ENCODE measurements at regions not wholly inside any gene's neighbourhood (a gene's known extent, or its start where the extent isn't known, plus 50 kb on each side); places are given as distances from the start of the nearest gene placed in this dataset.

DNA sequence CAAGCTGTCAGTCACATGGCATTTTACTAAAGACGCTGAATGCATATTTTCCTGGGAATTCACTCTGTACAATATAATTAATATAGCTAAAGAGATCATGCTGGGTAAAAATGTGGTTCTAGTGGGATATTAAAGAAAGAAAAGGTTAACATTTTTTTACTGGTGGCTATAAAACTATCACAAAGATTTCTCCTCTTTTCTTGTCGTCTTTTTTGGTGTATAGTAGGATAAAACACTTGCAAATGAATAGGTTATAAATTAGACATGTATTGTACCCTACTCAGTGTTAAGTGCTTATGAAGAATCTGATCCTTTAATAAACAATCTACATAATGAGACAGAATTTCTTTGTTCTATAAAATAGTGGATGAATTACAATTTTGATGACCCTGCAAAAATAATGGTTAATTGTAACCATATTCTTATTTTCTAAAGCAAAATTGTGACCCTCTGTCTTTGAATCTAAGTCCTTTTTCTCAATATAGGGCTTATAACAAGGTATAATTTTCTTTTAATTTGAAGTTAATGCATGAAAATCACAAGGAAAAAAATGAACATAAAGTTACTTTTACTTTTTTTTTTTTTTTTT lies 1540.4 kb upstream of the GOT2 start:
- TF ChIP-seq CTCF (conservative IDR thresholded peaks at IDR 0.05) (no peak), EZH2 (IDR thresholded peaks at IDR 0.05; ENCODE audit: low read depth) (no peak)
- H3K36me3 ChIP-seq (ENCODE audit: low read depth) = no peaks in the 10 kb centered on the region
- H3K9me2 ChIP-seq (ENCODE audit: insufficient read depth) = no peaks in the 10 kb centered on the region
- H3K4me2 ChIP-seq = no peak overlapping the region
- CTCF ChIA-PET = no interaction called here
- H3K27ac ChIP-seq = no peak overlapping the region
- H3K4me3 ChIP-seq = no peak overlapping the region
- POLR2A ChIA-PET (ENCODE audit: unreplicated experiment) = no interaction called here
- peaks cover 7% of the 10 kb centered on the region; the same call in 1 of the 2 replicates for H3K27me3 ChIP-seq (ENCODE audit: insufficient read depth, low read depth)
- H3K79me2 ChIP-seq (ENCODE audit: low read depth) = no peaks in the 10 kb centered on the region
- no peaks in the 10 kb centered on the region for H3K9me3 ChIP-seq (ENCODE audit: insufficient read depth, low read depth)
- no peaks in the 10 kb centered on the region for H3K4me1 ChIP-seq (replicated peaks; ENCODE audit: insufficient read depth)
- no peaks in the 10 kb centered on the region for H3F3A ChIP-seq (ENCODE audit: insufficient read depth, low read depth)
- H2AFZ ChIP-seq = no peak overlapping the region
- BruUV-seq (replicated peaks) = no TSS peak
- intact Hi-C loops (cut with micrococcal nuclease; ENCODE audit: unreplicated experiment) = no loop called here
- no peak for DNase-seq
- no peaks in the 10 kb centered on the region for H4K20me1 ChIP-seq (ENCODE audit: insufficient read depth)

DNA sequence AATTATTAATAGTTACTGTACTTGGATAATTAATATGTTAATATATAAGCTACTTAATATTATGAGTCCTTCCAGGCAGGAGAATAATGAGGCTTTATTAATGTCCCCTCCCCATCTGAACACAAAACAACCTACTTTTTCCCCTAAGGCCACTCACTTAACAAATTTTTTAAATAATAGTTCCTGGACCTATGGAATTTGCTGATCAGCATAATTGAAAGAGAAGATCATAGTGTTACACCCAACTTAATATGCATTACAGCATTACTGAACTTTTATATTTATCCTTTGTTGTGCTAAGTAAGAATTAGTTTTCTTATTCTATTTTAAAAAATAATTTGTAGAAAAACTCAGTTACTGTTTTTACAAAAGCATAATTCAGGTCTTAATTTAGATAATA lies 1537.7 kb upstream of the GOT2 start:
- H4K20me1 ChIP-seq (ENCODE audit: insufficient read depth) = no peaks in the 10 kb centered on the region
- no peaks in the 10 kb centered on the region for H3K9me3 ChIP-seq (ENCODE audit: insufficient read depth, low read depth)
- TF ChIP-seq EZH2 (IDR thresholded peaks at IDR 0.05; ENCODE audit: low read depth) (no peak), CTCF (conservative IDR thresholded peaks at IDR 0.05) (no peak)
- H3F3A ChIP-seq (ENCODE audit: insufficient read depth, low read depth) = no peaks in the 10 kb centered on the region
- H3K9me2 ChIP-seq (ENCODE audit: insufficient read depth) = no peaks in the 10 kb centered on the region
- CTCF ChIA-PET = no interaction called here
- H3K36me3 ChIP-seq (ENCODE audit: low read depth) = no peaks in the 10 kb centered on the region
- H3K27me3 ChIP-seq (ENCODE audit: insufficient read depth, low read depth) = no peaks in the 10 kb centered on the region
- H3K27ac ChIP-seq = no peak overlapping the region
- H3K4me2 ChIP-seq = no peak overlapping the region
- H3K4me3 ChIP-seq = no peak overlapping the region
- POLR2A ChIA-PET (ENCODE audit: unreplicated experiment) = interaction anchor here (0.7 kb wide), 1 partner anchor 1349 kb away, joined by 5 read pairs; no protein-coding TSS in a partner anchor
- BruUV-seq (replicated peaks) = no TSS peak
- H2AFZ ChIP-seq = no peak overlapping the region
- intact Hi-C loops (cut with micrococcal nuclease; ENCODE audit: unreplicated experiment) = no loop called here
- DNase-seq = no peak
- no peaks in the 10 kb centered on the region for H3K79me2 ChIP-seq (ENCODE audit: low read depth)
- H3K4me1 ChIP-seq (replicated peaks; ENCODE audit: insufficient read depth) = no peaks in the 10 kb centered on the region

- CTCF ChIA-PET = no interaction called here
These were observed 1537.1 kb upstream of the GOT2 start for GRCh38 chr16:60271025-60271771.

More at GRCh38 chr16:60271025-60271771, 1537.1 kb upstream of the GOT2 start:
- Histone ChIP-seq H3F3A (ENCODE audit: insufficient read depth, low read depth) (no peaks in the 10 kb centered on the region), H4K20me1 (ENCODE audit: insufficient read depth) (no peaks in the 10 kb centered on the region), H3K36me3 (ENCODE audit: low read depth) (no peaks in the 10 kb centered on the region), H2AFZ (no peak overlapping the region), H3K9me2 (ENCODE audit: insufficient read depth) (no peaks in the 10 kb centered on the region), H3K79me2 (ENCODE audit: low read depth) (no peaks in the 10 kb centered on the region), H3K27ac (no peak overlapping the region), H3K4me3 (no peak overlapping the region), H3K9me3 (ENCODE audit: insufficient read depth, low read depth) (no peaks in the 10 kb centered on the region), H3K27me3 (ENCODE audit: insufficient read depth, low read depth) (no peaks in the 10 kb centered on the region), H3K4me1 (replicated peaks; ENCODE audit: insufficient read depth) (no peaks in the 10 kb centered on the region), H3K4me2 (no peak overlapping the region)
- DNase-seq = no peak
- intact Hi-C loops (cut with micrococcal nuclease; ENCODE audit: unreplicated experiment) = no loop called here
- no TSS peak for BruUV-seq (replicated peaks)
- POLR2A ChIA-PET (ENCODE audit: unreplicated experiment) = no interaction called here
- TF ChIP-seq EZH2 (IDR thresholded peaks at IDR 0.05; ENCODE audit: low read depth) (no peak), CTCF (conservative IDR thresholded peaks at IDR 0.05) (no peak)

Data from PC-9 (cell line).